ENCODE measurements at regions not wholly inside any gene's neighbourhood (a gene's known extent, or its start where the extent isn't known, plus 50 kb on each side); places are given as distances from the start of the nearest gene placed in this dataset.

DNA sequence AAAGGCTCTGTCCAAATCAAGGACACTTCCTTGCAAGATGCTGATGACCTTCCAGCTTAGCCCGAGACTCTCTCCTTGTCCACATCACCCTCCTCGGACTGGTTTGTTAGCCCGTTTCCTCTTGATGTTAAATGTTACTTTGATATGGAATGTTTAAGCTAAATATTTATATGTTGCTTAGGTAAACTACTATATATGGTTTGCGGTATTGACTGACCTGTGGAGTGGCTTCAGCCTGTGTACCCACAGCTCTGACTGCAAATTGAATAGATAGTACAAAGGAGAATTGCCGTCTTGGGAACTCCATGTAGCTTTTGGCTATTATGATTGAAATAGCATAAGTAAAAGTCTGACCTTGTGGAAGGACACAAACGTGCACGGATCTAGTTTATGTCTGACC, 422.0 kb downstream of the YTHDC2 start:
- TF ChIP-seq, protein P1, sequence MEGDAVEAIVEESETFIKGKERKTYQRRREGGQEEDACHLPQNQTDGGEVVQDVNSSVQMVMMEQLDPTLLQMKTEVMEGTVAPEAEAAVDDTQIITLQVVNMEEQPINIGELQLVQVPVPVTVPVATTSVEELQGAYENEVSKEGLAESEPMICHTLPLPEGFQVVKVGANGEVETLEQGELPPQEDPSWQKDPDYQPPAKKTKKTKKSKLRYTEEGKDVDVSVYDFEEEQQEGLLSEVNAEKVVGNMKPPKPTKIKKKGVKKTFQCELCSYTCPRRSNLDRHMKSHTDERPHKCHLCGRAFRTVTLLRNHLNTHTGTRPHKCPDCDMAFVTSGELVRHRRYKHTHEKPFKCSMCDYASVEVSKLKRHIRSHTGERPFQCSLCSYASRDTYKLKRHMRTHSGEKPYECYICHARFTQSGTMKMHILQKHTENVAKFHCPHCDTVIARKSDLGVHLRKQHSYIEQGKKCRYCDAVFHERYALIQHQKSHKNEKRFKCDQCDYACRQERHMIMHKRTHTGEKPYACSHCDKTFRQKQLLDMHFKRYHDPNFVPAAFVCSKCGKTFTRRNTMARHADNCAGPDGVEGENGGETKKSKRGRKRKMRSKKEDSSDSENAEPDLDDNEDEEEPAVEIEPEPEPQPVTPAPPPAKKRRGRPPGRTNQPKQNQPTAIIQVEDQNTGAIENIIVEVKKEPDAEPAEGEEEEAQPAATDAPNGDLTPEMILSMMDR (IDR thresholded peaks at IDR 0.05; ENCODE audit: low read length) = no peak
- no peak for TF ChIP-seq EZH2 (IDR thresholded peaks at IDR 0.05; ENCODE audit: borderline replicate concordance, low read length)
